Progenitor cell of endocrine pancreas (in vitro differentiated cells): ENCODE measurements at regions not wholly inside any gene's neighbourhood (a gene's known extent, or its start where the extent isn't known, plus 50 kb on each side); places are given as distances from the start of the nearest gene placed in this dataset.

Experiments used
- DNase-seq: peaks from one replicate; pipeline ENCODE4 v3.0.0; 2021; ENCODE audit warnings: low spot score; ENCODE audit not compliant: unreplicated experiment
- H3K27ac Mint-ChIP-seq: 2 replicates; pipeline ENCODE4 v1.8.0; 2021; ENCODE audit warnings: mild to moderate bottlenecking, moderate library complexity, mixed read lengths
- H3K27me3 Mint-ChIP-seq: 2 replicates; pipeline ENCODE4 v1.8.0; 2021; ENCODE audit warnings: mixed read lengths
- H3K36me3 Mint-ChIP-seq: 2 replicates; pipeline ENCODE4 v1.8.0; 2022; ENCODE audit warnings: mixed read lengths; ENCODE audit not compliant: insufficient read depth
- H3K4me1 Mint-ChIP-seq: 2 replicates; pipeline ENCODE4 v1.8.0; 2021; ENCODE audit warnings: low read depth, mixed read lengths
- H3K4me3 Mint-ChIP-seq: 2 replicates; pipeline ENCODE4 v1.8.0; 2021; ENCODE audit warnings: low read depth, mild to moderate bottlenecking, moderate library complexity, mixed read lengths
- H3K9me3 Mint-ChIP-seq: 2 replicates; pipeline ENCODE4 v1.8.0; 2021; ENCODE audit warnings: low read depth, mixed read lengths
- TF ChIP-seq, protein P1 (sequence below): fragments of 200-600 bp; sonication (generic); IDR thresholded peaks from one replicate; pipeline ENCODE4 v1.5.0; 2021; ENCODE audit warnings: antibody characterized with exemption, mild to moderate bottlenecking; ENCODE audit not compliant: unreplicated experiment

DNA sequence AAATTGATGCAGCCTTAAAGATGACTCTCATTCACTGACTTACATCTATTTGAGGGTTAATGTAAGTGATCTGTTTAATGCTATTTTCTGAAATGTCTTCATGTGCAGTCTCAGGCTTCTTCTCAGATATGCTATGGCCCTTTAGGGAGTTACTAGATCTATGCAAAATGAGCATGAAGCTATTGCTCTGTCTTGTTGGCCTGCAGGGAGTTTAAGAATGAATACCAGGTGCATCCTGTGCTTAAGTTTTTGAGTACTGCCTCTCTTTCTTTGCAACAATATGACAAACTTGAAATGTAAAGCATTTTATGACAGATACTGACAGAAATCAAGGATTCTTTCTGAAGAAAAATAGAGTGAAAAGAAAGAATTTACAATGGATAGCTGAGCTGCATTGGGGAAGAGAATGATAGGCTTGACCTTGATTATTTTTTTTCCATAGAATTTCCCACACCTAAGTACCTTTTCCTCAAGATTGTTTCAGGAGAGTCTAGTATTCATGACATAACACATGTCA is 1058.3 kb upstream of the TMEFF2 start:
- Mint-ChIP-seq H3K27me3 (no peaks in the 10 kb centered on the region), H3K4me1 (no peaks in the 10 kb centered on the region), H3K27ac (no peak overlapping the region), H3K4me3 (no peak overlapping the region), H3K9me3 (no peaks in the 10 kb centered on the region), H3K36me3 (no peaks in the 10 kb centered on the region)
- TF ChIP-seq, protein P1, sequence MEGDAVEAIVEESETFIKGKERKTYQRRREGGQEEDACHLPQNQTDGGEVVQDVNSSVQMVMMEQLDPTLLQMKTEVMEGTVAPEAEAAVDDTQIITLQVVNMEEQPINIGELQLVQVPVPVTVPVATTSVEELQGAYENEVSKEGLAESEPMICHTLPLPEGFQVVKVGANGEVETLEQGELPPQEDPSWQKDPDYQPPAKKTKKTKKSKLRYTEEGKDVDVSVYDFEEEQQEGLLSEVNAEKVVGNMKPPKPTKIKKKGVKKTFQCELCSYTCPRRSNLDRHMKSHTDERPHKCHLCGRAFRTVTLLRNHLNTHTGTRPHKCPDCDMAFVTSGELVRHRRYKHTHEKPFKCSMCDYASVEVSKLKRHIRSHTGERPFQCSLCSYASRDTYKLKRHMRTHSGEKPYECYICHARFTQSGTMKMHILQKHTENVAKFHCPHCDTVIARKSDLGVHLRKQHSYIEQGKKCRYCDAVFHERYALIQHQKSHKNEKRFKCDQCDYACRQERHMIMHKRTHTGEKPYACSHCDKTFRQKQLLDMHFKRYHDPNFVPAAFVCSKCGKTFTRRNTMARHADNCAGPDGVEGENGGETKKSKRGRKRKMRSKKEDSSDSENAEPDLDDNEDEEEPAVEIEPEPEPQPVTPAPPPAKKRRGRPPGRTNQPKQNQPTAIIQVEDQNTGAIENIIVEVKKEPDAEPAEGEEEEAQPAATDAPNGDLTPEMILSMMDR = no peak
- no peak for DNase-seq

DNA sequence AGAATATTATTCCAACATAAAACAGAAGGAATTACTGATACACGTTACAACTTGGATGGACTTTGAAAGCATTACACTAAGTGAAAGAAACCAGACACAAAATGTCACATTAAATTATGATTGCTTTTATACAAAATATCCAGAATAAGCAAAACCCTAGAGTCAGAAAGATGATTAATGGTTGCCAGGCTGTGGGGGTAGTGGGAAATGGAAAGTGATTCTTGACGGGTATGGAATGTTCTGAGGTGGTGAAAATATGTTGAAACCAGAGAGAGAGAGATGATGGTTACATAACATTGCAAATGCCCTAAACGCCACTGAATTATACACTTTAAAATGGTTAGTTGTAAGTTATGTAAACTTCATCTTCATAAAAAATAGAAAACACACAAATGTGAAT is 1057.2 kb upstream of the TMEFF2 start:
- Mint-ChIP-seq H3K4me1 (no peaks in the 10 kb centered on the region), H3K9me3 (no peaks in the 10 kb centered on the region), H3K27me3 (no peaks in the 10 kb centered on the region), H3K4me3 (no peak overlapping the region), H3K27ac (no peak overlapping the region), H3K36me3 (no peaks in the 10 kb centered on the region)
- DNase-seq = no peak
- TF ChIP-seq, protein P1 = no peak

DNA sequence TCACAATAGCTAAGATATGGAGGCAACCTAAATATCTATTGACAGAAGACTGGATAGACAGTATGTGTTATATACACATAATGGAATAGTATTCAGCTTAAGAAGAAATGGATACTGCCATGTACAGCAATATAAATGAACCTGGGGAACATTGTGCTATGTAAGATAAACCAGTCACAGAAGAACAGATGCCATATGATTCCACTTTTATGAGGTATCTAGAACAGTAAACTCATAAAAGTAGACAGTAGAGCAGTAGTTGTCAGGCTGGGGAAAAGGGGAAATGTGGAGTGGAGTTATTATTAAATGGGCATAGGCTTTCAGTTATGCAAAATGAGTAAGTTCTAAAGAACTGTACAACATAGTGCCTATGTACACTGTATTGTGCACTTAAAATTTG is 1055.7 kb upstream of the TMEFF2 start:
- H3K9me3 Mint-ChIP-seq = no peaks in the 10 kb centered on the region
- no peak overlapping the region for H3K4me3 Mint-ChIP-seq
- TF ChIP-seq, protein P1 = no peak
- no peaks in the 10 kb centered on the region for H3K36me3 Mint-ChIP-seq
- no peak for DNase-seq
- no peaks in the 10 kb centered on the region for H3K4me1 Mint-ChIP-seq
- H3K27me3 Mint-ChIP-seq = no peaks in the 10 kb centered on the region
- H3K27ac Mint-ChIP-seq = no peak overlapping the region

DNA sequence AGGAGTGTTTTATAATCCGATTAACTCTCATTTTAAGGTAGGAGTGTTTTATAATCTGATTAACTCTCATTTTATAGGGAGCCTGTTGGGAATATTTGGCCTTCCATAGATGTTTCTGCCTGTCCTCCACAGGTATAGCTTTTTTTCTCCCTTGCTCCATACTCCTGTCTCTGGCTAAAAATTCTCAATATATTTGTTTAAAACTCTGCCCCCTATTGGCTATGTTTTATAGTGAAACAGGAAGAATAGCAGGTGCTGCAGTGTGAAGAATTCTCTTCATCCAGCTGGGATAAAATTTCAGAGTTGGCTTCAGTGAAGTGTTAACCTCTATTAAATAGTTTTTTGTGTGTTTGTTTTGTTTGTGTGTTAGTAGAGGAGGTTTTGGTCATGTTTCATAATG is 1046.0 kb upstream of the TMEFF2 start:
- Mint-ChIP-seq H3K27me3 (no peaks in the 10 kb centered on the region), H3K4me3 (no peak overlapping the region), H3K4me1 (no peaks in the 10 kb centered on the region), H3K9me3 (no peaks in the 10 kb centered on the region), H3K27ac (no peak overlapping the region), H3K36me3 (no peaks in the 10 kb centered on the region)
- TF ChIP-seq, protein P1 = peak; percentile 56
- DNase-seq = no peak

DNA sequence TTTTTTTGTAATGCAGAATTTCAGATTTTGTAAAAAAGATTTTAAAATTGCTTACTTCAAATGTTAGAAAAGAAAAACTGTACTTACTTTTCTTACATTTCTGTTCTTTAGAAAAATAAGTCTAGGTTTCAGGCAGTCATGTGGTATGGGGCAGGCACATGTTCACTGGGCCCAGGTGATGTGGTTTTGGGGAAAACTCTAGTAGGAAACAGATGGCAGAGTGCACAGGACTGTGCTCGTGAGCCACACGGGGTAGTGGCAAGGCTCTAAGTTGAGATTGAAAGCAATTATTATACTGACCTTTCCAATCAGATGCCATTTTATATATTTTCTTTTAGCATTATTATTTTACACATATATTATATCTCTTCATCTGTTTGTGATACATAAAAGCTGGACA is 1036.9 kb upstream of the TMEFF2 start:
- no peaks in the 10 kb centered on the region for H3K36me3 Mint-ChIP-seq
- no peak for DNase-seq
- no peaks in the 10 kb centered on the region for H3K4me1 Mint-ChIP-seq
- no peak overlapping the region for H3K4me3 Mint-ChIP-seq
- H3K9me3 Mint-ChIP-seq = no peaks in the 10 kb centered on the region
- TF ChIP-seq, protein P1 = no peak
- H3K27me3 Mint-ChIP-seq = no peaks in the 10 kb centered on the region
- no peak overlapping the region for H3K27ac Mint-ChIP-seq
